H1 (cell line): ENCODE measurements at regions not wholly inside any gene's neighbourhood (a gene's known extent, or its start where the extent isn't known, plus 50 kb on each side); places are given as distances from the start of the nearest gene placed in this dataset.

Experiments used
- EP300 ChIP-seq, 2 experiments: IDR thresholded peaks; 1 replicate in 1 of 2; 2 replicates in 1 of 2; pipeline ENCODE4 v1.6.1; 2011 to 2012; ENCODE audit warnings: low read depth in 2 of 2, low read length in 2 of 2, mild to moderate bottlenecking in 2 of 2, borderline replicate concordance in 1 of 2, inconsistent platforms in 1 of 2, moderate library complexity in 1 of 2
- POLR2A ChIP-seq, 2 experiments: IDR thresholded peaks; 1 replicate in 1 of 2; 2 replicates in 1 of 2; pipeline ENCODE4 v1.6.1; 2011; ENCODE audit warnings: low read depth in 2 of 2, low read length in 2 of 2, mild to moderate bottlenecking in 2 of 2; ENCODE audit errors: control extremely low read depth in 1 of 2
- SP2 ChIP-seq: IDR thresholded peaks from 2 replicates; pipeline ENCODE4 v1.6.1; 2012; ENCODE audit warnings: mild to moderate bottlenecking, low read length, inconsistent platforms
- SUZ12 ChIP-seq: fragments of 200-600 bp; sonication (generic); IDR thresholded peaks from 2 replicates; pipeline ENCODE4 v1.6.1; 2012; ENCODE audit warnings: mild to moderate bottlenecking, inconsistent platforms, low read length, moderate library complexity, mixed read lengths

DNA sequence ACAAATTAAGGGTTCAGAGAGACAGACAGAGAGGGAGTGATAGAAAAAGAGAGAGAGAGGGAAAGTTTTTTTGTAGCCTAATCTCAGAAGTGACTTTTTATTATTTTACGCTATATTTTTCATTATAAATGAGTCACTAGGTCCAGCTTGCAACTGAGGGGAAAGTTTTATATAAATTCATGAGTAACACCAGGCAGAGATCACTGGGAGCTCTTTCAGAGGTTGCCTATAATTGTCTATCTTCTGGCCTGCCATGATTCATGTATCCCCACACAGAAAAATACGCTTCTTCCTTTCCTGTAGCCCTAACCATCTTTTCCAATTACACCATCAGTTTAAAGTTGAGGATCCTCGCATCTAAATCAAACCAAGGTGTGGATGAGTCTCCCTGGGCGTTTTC is 467.9 kb downstream of the SLITRK1 start:
- no peak for TF ChIP-seq SUZ12
- no peak for TF ChIP-seq SP2
- TF ChIP-seq POLR2A (IDR thresholded peaks at IDR 0.05; ENCODE audit: control extremely low read depth in 1 of 2, low read depth in 2 of 2, low read length in 2 of 2), result no peak
- no peak for TF ChIP-seq EP300 (IDR thresholded peaks at IDR 0.05; ENCODE audit: borderline replicate concordance in 1 of 2, low read depth in 2 of 2, low read length in 2 of 2)
